Stimulated activated naive CD8-positive, alpha-beta T cell treated with anti-CD3 and anti-CD28 coated beads, Interleukin-15, Interleukin-2, amounts not matched to agents 100 ng/mL and 50 ng/mL, for 24 hours (primary cell): ENCODE measurements at regions not wholly inside any gene's neighbourhood (a gene's known extent, or its start where the extent isn't known, plus 50 kb on each side); places are given as distances from the start of the nearest gene placed in this dataset.

ENCODE experiments used
- H3K27ac Mint-ChIP-seq: one replicate; pipeline ENCODE4 v1.8.0; 2021; ENCODE audit warnings: mild to moderate bottlenecking, mixed read lengths
- H3K27me3 Mint-ChIP-seq: one replicate; pipeline ENCODE4 v1.8.0; 2021; ENCODE audit warnings: mixed read lengths
- H3K36me3 Mint-ChIP-seq: one replicate; pipeline ENCODE4 v1.8.0; 2021; ENCODE audit warnings: low read depth, mixed read lengths
- H3K4me1 Mint-ChIP-seq: one replicate; pipeline ENCODE4 v1.8.0; 2021; ENCODE audit warnings: low read depth, mixed read lengths
- H3K4me3 Mint-ChIP-seq: one replicate; pipeline ENCODE4 v1.8.0; 2021; ENCODE audit warnings: mild to moderate bottlenecking, mixed read lengths
- H3K9me3 Mint-ChIP-seq: one replicate; pipeline ENCODE4 v1.8.0; 2021; ENCODE audit warnings: mixed read lengths

DNA sequence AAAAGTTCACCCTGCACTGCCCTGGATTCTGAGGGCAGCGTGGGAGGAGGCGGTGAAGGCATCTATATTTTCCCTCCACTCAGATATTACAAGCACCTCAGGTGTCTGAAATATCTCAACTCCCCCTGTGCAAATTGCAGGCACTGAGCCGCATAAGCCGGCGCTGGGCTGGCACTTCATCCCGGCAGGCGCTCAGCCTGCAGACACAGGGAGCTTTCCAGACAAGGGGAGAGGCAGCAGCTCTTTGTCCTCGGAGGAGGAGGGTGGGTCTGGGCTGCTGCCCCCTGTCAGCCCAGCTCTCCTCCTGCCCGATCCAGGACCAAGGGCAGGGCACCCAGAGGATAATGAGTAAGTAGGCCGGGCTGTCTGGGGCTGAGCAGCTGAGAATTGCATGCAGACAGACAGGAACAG lies 189.3 kb upstream of the MYT1L start:
- Mint-ChIP-seq H3K27ac (no peak overlapping the region), H3K4me1 (no peaks in the 10 kb centered on the region), H3K9me3 (no peaks in the 10 kb centered on the region), H3K4me3 (no peak overlapping the region), H3K27me3 (peaks cover 7% of the 10 kb centered on the region), H3K36me3 (no peaks in the 10 kb centered on the region)

DNA sequence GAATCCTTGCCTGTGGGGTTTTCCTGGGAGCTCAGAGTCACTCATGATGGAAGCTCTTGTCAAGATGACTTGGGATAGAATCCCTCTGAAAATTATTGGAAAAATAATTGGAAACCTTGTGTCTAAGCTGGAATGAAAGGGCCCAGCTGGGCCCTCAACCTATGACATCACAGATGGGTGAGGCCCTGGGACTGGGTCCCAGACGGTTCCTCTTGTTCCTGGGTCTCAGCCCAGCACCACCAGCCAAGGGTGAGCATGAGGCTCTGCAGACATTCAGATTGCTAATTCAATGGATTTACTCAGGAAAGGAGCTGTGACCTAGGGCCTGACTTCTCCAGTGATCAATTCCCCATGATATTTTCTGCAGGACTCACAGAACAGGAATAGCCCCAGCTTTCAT lies 188.3 kb upstream of the MYT1L start:
- peaks cover 7% of the 10 kb centered on the region for H3K27me3 Mint-ChIP-seq
- no peak overlapping the region for H3K27ac Mint-ChIP-seq
- H3K4me1 Mint-ChIP-seq, result no peaks in the 10 kb centered on the region
- H3K4me3 Mint-ChIP-seq, result no peak overlapping the region
- no peaks in the 10 kb centered on the region for H3K9me3 Mint-ChIP-seq
- H3K36me3 Mint-ChIP-seq, result no peaks in the 10 kb centered on the region

DNA sequence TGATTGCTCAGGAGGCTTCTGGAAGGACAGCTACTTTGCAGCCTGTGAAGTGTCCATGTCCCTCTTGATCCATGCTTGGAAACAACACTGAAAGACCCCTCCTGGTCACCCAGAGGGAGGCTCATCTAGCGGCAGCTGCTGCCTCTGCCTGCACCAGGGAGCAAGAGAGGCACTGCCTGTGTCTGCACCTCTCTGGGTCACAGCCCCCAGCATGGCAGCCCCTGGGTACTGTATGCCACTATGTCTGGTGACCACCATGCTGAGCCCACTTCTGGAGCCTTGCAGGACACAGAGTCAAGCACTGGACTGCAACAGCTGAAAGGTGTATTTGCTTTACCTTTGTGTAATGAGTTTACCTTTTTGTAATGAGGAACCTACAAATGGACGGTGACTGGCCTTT lies 186.3 kb upstream of the MYT1L start:
- H3K27me3 Mint-ChIP-seq, result peaks cover 7% of the 10 kb centered on the region
- no peak overlapping the region for H3K27ac Mint-ChIP-seq
- no peaks in the 10 kb centered on the region for H3K4me1 Mint-ChIP-seq
- no peaks in the 10 kb centered on the region for H3K9me3 Mint-ChIP-seq
- H3K4me3 Mint-ChIP-seq, result no peak overlapping the region
- H3K36me3 Mint-ChIP-seq, result no peaks in the 10 kb centered on the region

DNA sequence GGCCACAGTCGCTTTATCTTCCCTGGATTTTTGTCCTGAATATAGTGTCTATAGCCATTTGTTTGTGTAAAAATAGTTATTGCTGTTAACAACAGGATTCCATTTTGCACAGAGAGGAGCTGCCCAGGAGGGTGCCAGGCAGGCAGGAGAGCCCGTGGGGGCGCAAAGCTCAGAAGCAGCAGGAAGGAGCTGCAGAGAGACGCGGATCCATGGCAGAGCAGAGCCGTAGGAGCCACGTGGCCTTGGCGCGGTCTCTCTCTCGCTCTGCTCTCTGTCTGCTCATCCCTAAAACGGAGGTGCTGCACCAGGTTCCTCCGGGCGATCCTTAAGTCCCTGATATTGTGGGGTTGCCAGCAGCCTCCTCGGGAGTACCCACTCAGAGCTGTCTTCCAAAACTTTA lies 185.3 kb upstream of the MYT1L start:
- Mint-ChIP-seq H3K4me3 (no peak overlapping the region), H3K36me3 (no peaks in the 10 kb centered on the region), H3K27me3 (peaks cover 8% of the 10 kb centered on the region)

DNA sequence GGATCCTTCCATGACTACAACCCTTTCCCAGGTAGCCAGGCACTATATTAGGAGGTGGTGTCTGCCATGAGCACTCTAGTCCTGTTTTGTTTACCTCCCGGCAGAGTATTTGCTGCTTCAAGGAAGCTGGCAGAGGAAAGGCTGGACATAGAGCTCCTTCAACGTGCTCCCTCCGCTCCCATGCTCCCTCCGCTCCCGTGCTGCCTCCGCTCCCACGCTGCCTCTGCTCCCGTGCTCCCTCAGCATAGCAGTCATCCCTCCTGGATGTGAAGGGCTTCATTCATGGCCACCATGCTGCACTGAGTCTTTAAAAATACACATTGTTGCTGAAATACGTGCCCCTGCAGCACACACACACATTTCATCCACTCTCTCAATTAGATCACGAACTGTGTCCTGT lies 181.9 kb upstream of the MYT1L start:
- H3K4me3 Mint-ChIP-seq, result no peak overlapping the region
- no peaks in the 10 kb centered on the region for H3K4me1 Mint-ChIP-seq
- H3K27ac Mint-ChIP-seq, result no peak overlapping the region
- H3K36me3 Mint-ChIP-seq, result no peaks in the 10 kb centered on the region
- H3K27me3 Mint-ChIP-seq, result peaks cover 4% of the 10 kb centered on the region
- no peaks in the 10 kb centered on the region for H3K9me3 Mint-ChIP-seq

More for the DNA sequence above, 185.3 kb upstream of the MYT1L start:
- Mint-ChIP-seq H3K9me3 (no peaks in the 10 kb centered on the region), H3K27ac (no peak overlapping the region), H3K4me1 (no peaks in the 10 kb centered on the region)

DNA sequence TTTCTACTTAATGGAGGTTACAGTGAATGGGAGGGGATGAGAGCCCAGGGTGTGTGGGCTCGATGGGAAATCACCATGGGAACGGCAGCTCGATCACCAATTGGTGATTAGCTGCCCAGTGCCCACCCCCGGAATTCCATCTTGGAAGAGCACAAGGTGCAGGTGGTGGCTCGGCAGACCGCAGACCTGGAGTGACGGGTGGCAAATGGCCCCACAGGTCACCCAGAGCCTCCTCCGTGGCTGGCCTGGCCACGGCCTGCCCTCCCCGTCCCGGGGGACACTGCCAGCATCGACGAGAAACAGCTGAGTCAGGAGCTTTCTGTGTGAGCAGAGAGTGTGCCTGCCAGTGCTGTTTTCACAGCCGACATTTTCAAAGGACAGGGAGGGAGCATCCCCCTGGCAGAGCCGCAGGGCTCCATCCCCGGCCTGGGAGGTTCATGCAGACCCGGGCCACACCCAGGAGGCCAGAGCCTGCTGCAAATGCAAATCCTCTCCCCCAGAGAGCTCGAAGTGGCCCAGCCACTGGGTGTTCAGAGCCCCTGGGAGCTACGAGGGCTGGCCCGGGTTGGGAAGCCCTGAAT lies 176.4 kb upstream of the MYT1L start:
- H3K27ac Mint-ChIP-seq, result no peak overlapping the region
- no peaks in the 10 kb centered on the region for H3K36me3 Mint-ChIP-seq
- no peaks in the 10 kb centered on the region for H3K4me1 Mint-ChIP-seq
- no peak overlapping the region for H3K4me3 Mint-ChIP-seq
- H3K27me3 Mint-ChIP-seq, result peaks cover 4% of the 10 kb centered on the region
- no peaks in the 10 kb centered on the region for H3K9me3 Mint-ChIP-seq

DNA sequence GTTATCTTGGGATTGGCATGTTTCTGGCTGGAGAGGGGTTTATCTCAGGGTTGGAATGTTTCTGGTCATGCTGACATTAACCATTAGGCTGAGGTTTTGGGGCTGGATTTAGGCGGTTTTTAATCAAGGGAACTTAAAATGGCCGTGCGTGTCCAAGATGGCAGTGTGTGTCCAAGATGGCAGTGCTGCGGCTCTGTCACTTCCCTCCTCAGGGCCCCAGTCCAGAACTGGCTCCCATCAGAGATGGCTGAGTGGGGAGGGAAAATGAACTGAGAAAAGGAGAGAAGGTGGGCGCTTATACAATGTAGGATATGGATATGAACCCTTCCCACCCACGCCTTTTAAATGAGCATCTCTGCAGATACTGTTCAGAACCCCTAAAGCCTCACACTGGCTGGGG lies 175.5 kb upstream of the MYT1L start:
- Mint-ChIP-seq H3K36me3 (no peaks in the 10 kb centered on the region), H3K27me3 (peaks cover under 1% of the 10 kb centered on the region), H3K27ac (no peak overlapping the region), H3K9me3 (no peaks in the 10 kb centered on the region), H3K4me3 (no peak overlapping the region), H3K4me1 (no peaks in the 10 kb centered on the region)

DNA sequence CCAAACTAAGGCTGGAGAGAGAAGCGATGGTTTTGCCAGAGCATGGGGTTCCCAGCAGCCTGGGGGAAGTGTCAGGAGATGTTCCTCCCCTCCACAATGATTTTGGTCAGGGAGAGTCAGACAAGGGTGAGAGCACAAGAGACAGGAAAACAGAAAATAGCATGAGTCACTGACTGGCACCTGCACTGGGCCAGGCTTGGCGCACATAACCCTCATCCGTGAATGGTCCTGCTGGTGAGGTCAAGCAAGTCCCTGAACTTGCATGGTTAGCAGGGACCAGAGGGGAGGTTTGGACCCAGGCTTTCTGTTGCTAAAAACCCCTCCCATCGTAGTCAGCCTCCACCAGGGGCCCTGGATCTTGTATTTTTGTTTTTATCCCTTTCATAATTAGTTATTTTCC lies 174.5 kb upstream of the MYT1L start:
- H3K36me3 Mint-ChIP-seq, result no peaks in the 10 kb centered on the region
- no peaks in the 10 kb centered on the region for H3K4me1 Mint-ChIP-seq
- H3K4me3 Mint-ChIP-seq, result no peak overlapping the region
- no peaks in the 10 kb centered on the region for H3K9me3 Mint-ChIP-seq
- no peak overlapping the region for H3K27ac Mint-ChIP-seq
- no peaks in the 10 kb centered on the region for H3K27me3 Mint-ChIP-seq

DNA sequence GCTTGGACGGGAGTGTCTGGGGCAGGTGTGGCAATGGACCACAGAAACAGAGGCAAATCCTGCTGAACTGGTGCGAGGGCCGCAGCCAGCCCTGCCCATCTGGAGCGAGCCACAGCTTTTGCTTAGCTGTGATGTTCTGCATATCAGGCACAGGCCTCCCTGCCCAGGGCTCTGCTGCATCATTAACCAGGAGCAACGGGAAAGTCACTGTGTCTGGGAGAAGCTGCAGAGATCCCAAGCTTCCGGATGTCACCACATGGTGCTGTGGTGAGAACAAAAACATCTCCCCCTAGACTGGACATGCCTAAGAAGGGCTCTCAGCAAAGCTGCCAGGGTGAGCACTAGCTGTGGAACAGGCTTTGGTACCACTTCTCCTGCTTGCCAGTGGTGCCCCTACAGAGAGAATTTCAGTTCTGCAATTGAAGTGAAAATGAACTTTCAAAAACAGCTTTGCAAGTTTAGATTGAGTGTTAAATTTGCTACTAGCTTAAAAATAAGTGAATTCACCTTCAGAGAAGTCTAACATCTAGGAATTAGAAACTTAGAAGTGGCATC lies 172.9 kb upstream of the MYT1L start:
- Mint-ChIP-seq H3K27me3 (peaks cover 4% of the 10 kb centered on the region), H3K4me1 (no peaks in the 10 kb centered on the region), H3K4me3 (no peak overlapping the region), H3K9me3 (no peaks in the 10 kb centered on the region), H3K27ac (no peak overlapping the region), H3K36me3 (no peaks in the 10 kb centered on the region)

DNA sequence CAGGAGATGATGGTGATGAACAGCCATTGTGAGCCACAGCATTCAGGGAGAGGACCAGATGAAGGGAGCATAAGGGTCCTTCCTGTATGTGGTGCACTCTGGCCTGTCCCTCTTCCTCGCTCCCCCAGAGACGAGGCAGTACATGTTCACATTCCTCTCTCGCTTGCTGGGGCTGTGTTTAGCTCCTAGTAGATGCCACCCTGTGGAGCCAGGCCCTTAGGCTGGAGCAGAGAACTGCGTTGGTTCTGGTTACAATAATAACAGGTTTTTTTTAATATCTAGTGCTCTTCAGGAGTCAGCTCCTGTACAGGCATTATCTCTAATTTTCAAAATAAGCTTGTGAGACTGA lies 171.1 kb upstream of the MYT1L start:
- Mint-ChIP-seq H3K36me3 (no peaks in the 10 kb centered on the region), H3K9me3 (no peaks in the 10 kb centered on the region), H3K27ac (no peak overlapping the region), H3K4me1 (no peaks in the 10 kb centered on the region), H3K27me3 (peaks cover 4% of the 10 kb centered on the region), H3K4me3 (no peak overlapping the region)

DNA sequence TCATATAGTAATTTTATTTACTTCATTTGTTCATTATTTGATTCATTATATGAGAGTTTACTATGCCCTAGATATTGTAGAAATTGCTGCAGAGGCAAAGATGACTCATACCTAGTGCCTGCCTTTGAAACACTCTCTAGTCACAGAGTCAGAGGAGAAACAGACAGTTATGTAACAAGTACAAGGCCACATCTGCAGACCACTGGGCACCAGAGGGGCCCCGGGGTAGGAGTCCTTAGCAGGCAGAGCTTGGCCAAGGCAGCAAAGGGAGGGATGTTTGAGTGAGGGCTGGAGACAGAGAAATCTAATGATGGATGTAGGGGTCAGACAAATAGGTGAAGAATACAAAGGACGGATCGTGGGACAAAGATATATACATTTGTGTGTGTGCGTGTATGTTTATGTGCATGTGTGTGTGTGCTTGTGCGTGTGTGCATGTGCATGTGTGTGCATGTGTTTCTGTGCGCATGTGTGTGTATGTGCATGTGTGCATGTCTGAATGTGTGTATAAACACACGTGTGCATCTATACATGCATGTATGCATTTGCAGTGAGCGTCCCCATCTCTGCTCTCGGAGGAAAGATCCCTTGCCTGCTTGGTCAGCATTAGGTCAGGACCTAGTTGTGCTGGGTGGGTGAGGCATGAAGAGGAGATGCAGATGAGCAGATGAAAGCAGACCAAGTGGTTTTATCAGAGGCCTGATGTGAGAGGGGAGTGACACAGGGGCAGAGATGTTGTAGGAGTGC lies 170.6 kb upstream of the MYT1L start:
- H3K4me3 Mint-ChIP-seq, result no peak overlapping the region
- no peaks in the 10 kb centered on the region for H3K9me3 Mint-ChIP-seq
- peaks cover 6% of the 10 kb centered on the region for H3K27me3 Mint-ChIP-seq
- no peaks in the 10 kb centered on the region for H3K36me3 Mint-ChIP-seq
- no peaks in the 10 kb centered on the region for H3K4me1 Mint-ChIP-seq
- no peak overlapping the region for H3K27ac Mint-ChIP-seq

DNA sequence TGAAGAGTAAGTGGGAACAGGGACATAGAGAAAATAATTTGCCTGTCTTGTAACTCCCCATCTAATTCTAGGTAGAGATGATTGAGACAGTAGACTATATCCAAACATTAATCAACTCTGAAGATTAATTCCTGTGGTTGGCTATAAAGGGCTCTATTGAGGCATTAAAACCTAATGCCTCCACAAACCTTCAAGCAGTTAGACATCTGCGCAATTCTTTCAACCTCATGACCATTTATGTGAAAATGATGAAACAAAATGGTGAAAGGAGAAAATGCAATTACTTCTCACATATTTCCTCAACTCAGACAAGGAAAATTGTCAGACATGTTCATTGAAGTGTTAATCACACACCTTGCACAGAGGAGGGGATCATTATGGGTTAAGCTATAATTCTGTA lies 164.5 kb upstream of the MYT1L start:
- H3K27me3 Mint-ChIP-seq, result peaks cover 11% of the 10 kb centered on the region
- no peaks in the 10 kb centered on the region for H3K36me3 Mint-ChIP-seq
- peaks cover 4% of the 10 kb centered on the region for H3K9me3 Mint-ChIP-seq
- no peaks in the 10 kb centered on the region for H3K4me1 Mint-ChIP-seq
- no peak overlapping the region for H3K4me3 Mint-ChIP-seq
- H3K27ac Mint-ChIP-seq, result no peak overlapping the region

DNA sequence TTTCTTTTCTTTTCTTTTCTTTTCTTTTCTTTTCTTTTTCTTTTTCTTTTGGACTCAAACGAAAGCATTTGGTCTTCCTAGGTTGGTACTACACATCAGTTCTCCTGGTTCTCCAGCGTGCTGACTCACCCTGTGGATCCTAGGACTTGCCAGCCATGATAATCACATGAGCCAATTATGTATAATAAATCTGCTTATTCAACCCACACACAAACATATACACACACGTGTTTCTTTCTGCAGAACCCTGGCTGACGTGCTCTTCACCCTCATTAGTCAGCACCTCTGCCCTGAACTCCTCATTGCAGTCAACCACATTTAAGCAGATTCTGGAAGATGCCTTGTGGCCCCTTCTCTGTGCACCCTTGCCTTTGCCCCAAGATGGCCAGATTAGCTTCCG lies 162.4 kb upstream of the MYT1L start:
- Mint-ChIP-seq H3K4me3 (no peak overlapping the region), H3K27ac (no peak overlapping the region), H3K27me3 (peaks cover 11% of the 10 kb centered on the region), H3K9me3 (peaks cover 4% of the 10 kb centered on the region), H3K4me1 (no peaks in the 10 kb centered on the region), H3K36me3 (no peaks in the 10 kb centered on the region)

DNA sequence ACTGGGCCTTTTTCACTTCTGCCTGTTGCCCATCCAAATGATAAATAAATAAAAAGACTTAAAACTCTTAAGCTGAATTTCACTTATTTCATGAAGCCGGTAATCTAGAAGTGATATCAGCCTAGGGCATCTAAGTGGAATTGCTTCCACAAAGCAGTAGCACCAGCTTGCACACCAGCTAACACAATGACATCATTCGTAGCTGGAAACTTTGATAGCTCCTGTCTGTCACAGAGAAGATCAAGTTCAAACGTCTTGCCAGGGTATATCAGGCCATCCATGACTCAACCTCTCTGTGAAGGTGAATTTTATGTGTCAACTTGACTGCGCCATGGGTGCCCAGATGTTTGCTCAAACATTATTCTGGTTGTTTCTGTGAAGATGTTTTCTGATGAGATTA lies 161.7 kb upstream of the MYT1L start:
- no peaks in the 10 kb centered on the region for H3K4me1 Mint-ChIP-seq
- no peaks in the 10 kb centered on the region for H3K36me3 Mint-ChIP-seq
- peaks cover 11% of the 10 kb centered on the region for H3K27me3 Mint-ChIP-seq
- peaks cover 4% of the 10 kb centered on the region for H3K9me3 Mint-ChIP-seq
- no peak overlapping the region for H3K27ac Mint-ChIP-seq
- no peak overlapping the region for H3K4me3 Mint-ChIP-seq

DNA sequence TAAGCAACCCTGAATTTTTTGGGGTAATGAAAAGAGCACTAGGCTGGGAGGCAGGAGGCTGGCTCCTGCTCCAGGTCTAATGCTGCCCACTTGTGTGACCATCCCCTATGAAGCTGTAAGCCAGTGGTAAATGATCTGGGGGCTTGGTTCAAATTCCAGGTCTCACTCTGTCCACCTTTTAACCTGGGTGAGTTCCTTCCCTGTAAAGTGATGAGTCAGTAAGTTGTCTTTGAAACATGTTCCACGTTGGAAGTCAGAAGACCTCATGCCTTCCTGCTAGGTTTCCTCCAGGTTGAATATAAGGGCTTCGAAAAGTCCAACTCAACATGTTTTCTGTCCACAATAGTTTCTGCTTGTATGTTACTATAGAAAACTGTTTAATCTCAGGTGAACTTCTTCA lies 160.9 kb upstream of the MYT1L start:
- Mint-ChIP-seq H3K9me3 (peaks cover 4% of the 10 kb centered on the region), H3K4me3 (no peak overlapping the region), H3K4me1 (no peaks in the 10 kb centered on the region), H3K27me3 (peaks cover 9% of the 10 kb centered on the region), H3K27ac (no peak overlapping the region), H3K36me3 (no peaks in the 10 kb centered on the region)

DNA sequence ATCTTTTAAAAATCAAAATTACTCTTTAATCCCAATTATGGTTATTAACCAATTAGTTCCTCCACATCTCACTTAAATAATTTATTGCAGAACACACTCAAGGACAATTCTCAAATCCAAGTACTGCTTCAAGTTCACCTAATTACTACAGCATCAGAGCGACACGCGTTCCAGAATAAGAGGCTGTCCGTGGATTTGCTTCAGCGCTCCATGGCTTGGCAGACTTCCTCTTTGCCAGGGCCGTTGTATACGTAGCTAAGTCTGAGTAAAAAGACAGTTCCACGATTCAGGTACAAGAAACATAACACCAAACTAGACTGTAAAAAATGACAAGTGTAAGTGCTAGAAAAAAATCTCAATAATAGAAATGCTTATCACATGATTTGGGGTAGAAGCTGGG lies 153.2 kb upstream of the MYT1L start:
- H3K9me3 Mint-ChIP-seq, result no peaks in the 10 kb centered on the region
- no peak overlapping the region for H3K27ac Mint-ChIP-seq
- no peaks in the 10 kb centered on the region for H3K4me1 Mint-ChIP-seq
- no peak overlapping the region for H3K4me3 Mint-ChIP-seq
- peaks cover 3% of the 10 kb centered on the region for H3K27me3 Mint-ChIP-seq
- no peaks in the 10 kb centered on the region for H3K36me3 Mint-ChIP-seq
